HG03378 (cell line): ENCODE measurements at regions not wholly inside any gene's neighbourhood (a gene's known extent, or its start where the extent isn't known, plus 50 kb on each side); places are given as distances from the start of the nearest gene placed in this dataset.
A peak's percentile ranks its signal among the peaks of the same experiment; 100 is the strongest.
"Not testable (repeated sequence)": the region's sequence is repeated elsewhere in the genome, so short reads cannot be mapped to it uniquely, and the experiment has no call there.

ENCODE experiments used
- ATAC-seq: cut with Tn5 transposase; IDR thresholded peaks from one replicate; pipeline ENCODE4 v1.9.1; 2021; ENCODE audit warnings: mild to moderate bottlenecking, moderate library complexity; ENCODE audit not compliant: unreplicated experiment

DNA sequence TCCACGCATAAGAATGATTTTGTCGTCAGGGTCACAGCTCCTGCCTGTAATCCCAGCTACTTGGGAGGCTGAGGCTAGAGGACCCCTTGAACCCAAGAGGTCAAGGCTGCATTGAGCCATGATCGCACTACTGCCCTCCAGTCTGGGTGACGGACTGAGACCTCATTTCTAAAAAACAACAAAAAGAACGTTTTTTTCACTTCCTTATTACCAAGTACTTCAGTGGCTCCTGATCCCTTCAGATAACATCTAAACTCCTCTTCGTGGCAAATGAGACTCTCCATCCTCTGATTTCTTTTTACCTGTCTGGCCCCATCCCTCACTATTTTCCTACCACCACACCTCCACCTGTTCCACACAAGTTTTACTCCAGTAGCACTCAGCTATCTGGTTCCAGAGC lies 105.4 kb upstream of the TLK1 start:
- ATAC-seq = no peak

DNA sequence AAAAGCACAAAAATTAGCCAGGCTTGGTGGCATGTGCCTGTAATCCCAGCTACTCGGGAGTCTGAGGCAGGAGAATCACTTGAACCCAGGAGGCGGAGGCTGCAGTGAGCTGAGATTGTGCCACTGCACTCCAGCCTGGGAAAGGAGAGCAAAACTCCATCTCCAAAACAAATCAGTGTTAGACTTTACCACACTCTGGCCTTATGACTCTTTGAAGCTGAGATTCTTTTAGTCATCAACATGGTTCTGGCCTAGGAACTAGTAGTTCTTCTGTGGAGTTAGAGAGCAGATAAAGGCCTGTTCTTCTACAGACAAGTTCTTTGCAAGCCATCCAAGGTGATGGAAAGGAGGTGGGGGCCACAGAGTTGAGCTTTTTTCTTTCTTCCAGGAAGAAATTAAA lies 100.8 kb upstream of the TLK1 start:
- not testable (repeated sequence) for ATAC-seq

DNA sequence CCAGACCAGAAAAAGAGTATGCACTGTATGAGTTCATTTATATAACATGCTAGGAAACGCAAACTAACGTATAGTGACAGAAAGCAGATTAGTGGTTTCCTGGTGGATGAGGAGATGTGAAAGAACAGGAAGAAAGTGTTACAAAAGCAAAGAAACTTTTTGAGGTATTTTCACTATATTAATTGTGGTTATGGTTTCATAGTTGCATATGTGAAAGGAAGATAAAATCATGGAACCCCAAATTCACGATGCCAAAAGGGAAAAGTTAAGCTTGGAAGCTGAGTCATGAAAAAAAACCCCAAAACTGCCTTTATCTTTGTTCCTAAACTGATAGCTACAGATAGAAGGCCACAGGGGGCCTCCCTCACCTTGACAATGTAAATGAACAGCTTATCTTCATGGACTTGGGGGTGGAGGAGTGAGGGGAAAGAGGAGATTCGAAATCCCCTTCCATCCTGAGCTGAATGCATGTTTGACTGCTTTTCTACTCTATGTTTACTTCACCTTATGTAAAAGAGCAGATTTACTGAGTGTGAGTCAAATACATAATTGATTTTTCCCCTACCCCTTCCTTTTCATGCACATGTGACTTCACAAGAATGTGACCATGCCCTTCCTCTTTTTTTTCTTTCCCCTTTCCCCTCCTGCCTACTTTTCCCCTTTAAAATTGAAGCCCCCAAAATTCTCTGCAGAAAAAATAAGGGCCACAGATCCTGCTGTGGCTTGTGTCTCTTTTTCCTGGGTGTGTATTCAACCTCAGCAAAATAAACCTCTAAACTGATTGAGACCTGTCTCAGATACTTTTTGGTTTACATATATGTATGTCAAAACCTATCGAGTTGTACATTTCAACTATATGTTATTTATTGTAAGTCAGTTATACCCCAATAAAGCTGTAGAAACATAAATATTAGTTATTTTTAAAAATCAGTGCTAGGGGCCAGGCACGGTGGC lies 100.1 kb upstream of the TLK1 start:
- peak; percentile 59 for ATAC-seq

DNA sequence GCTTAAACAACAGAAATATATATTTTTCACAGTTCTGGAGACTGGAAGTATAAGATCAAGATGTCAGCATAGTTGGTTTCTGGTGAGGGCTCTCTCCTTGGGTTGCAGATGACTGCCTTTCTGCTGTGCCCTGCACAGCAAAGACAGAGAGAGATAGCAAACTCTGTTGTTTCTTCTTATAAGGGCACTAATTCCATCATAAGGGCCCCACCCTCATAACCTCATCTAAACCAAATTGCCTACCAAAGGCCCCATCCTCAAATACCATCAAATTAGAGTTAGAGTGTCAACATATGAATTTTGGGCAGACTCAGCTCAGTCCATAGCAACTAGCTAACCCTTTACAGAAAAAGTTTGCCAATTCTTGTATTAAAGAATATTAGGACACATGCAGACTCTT lies 94.0 kb upstream of the TLK1 start:
- no peak for ATAC-seq

DNA sequence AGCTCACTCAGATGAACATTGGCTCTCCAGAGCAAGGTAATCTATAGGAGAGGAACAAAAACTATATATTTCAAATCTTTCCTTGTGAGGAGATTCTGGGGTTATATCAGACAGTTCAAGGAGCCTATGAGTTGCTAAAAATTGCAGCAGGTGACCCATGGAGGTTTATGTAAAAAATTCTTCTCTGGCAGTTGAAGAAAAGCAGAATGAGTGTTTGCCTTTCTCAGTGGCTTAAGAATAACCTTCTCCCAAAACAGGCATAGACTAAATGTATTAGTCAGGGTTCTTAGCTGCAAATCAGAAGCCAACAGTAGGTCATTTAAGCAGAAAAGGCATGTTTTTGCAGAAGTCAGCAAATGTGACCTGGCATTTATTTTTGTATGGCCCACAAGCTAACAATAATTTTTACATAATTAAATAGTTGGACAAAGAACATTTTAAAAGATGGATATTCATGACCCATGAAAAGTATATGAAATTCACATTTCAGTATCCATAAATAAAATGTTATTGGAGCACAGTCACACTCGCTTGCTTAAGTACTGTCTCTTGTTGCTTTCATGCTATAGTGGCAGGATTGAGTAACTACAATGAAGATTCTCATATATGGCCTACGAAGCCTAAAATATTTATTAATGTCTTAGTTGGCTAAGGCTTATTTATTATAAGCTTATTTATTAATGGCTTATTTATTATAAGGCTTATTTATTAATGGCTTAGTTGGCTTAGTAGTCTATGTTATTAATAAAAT lies 93.4 kb upstream of the TLK1 start:
- no peak for ATAC-seq

DNA sequence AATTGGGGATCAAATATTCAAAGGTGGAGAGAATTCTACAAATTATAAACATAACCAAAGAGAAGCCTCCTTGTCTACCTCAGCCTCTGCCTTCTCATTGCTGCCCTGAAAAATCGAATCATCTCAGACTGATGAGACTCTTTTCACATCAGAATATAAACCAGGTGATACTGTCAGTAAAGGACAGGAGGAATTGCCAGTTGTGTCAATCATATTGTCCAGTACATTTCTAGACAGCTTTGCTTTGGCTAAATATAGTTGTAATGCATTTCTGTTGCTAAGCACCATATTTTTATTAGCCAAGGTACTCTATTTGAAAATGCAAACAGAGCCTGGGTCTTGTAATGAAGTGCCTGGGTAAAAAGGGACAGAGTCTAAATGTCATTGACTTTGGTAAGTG lies 92.6 kb upstream of the TLK1 start:
- no peak for ATAC-seq

DNA sequence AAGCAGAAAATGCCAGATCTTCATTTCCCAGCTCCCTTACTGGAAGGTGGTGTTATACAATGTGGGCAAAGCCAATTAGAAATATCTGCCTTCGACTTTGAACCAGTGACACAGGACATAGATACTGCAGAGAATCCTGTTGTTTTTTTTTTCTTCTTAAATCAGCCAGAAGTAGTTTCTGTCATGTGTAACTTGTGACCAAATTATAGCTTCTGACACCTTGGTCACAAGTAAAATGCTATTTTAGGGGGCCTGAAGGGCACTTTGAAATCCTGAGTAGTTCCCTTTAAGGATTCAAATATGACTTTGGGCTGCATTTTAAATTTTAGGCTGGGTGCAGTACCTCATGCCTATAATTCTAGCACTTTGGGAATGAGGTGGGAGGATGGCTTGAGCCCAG lies 89.0 kb upstream of the TLK1 start:
- ATAC-seq = no peak

DNA sequence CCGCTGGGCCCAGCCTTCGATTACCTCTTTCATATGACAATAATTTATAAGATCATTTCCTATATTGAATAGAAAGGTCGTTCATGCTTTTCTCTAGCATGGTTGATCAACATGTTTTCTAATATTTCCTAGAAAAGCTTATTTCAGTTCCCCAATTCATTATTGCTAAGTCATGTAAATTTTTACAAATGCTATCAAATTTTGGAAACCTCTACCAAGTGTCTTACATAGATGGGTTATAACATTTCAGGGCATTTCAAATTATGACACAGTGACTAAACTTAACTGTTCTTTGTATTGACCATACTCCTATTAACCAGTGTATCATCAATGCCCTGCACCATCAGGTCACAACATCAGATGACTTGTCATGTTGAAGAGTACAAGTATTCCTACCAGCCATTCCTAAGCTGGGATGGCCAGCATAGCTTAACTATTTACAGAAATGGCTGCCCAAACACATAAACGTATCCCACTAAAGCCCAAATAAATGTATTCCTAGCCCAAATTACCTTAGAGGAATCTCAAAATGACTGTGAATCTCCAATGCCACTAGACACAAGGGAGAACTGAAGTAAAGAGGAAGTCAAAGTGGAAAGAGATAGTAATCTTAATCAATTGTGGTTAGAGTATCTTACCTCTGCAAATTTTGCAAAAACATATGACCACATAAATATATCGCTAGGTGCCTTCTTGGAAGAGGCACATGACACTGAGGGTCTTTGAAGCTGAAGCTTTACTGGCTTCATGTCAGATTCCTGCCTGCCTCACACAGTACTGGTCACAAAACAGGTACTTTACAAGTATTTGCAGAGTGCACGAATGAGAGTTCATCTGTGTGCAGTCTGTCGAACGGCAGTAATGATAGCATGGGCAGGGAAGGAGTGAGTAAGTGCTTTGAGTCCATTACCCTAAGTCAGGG lies 87.3 kb upstream of the TLK1 start:
- peak; percentile 79 for ATAC-seq

DNA sequence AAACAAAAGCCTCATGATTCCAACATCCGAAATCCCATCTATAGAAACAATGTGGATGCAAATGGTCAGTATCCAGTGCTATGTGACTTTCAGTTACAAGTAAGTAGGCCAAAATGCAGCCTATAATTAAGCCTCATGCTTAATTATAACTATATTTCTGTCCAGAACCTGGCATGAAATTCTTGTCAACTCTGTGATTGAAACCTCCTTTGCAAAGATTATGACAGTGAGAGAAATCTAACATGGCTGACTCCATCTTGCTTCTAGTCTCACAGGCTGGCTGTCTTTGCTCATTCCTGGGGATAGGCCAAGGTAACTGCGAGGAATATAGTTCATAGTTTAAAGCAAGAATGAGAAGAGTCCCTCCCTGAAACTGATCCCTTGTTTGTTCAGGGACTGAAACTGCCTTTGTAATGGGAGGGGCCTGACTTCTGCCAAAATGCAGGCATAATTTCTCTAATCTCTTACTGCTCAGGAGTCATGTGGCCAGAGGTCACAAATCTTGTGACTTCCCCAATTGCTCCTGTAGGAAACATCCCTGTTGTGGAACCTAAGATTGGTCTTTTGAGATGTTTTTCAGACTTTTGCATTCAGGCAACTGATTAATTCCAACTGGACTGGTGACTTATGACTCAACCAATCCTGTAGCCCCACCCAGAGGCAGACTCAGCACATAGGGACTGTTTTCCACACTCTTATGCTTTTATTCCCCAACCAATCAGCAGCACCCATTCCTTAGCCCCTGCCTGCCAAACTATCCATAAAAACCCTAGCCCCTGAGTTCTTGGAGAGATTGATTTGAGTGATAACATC lies 84.5 kb upstream of the TLK1 start:
- ATAC-seq = no peak

DNA sequence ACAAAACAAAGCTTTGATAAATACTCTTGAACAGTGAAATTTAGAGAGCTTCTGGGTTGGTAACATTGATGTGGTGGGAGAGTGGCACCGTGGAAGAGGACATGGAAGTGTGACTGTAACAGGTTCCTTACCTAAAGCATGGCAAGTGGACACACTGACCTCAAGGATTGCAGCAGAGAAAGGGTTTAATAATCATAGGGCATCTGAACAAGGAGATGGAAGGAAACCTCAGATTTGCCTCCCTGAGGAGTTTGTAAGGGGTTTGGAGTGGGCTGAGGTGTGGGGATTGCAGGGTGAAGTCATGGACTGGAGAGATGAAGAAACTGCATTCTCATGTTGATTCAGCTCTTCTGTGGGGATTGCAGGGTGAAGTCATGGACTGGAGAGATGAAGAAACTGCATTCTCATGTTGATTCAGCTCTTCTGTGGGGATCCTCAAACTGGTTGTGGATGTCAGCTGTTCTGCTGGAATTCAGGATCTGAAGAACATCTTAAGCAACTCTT lies 83.8 kb upstream of the TLK1 start:
- ATAC-seq = no peak

DNA sequence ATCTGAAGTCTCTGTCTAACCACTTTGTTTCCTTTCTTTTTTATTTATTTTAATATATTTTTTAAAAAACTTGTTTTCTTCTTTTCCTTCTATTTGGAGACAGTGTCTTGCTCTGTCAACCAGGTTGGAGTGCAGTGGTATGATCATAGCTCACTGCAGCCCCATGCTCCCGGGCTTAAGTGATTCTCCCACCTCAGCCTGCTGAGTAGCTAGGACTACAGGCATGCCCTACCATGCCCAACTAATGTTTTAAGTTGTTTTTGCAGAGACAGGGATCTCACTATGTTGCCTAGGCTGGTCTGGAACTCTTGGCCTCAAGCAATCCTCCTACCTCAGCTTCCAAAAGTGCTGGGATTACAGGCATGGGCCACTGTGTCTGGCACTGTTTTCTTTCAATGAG lies 81.1 kb upstream of the TLK1 start:
- ATAC-seq = no peak

DNA sequence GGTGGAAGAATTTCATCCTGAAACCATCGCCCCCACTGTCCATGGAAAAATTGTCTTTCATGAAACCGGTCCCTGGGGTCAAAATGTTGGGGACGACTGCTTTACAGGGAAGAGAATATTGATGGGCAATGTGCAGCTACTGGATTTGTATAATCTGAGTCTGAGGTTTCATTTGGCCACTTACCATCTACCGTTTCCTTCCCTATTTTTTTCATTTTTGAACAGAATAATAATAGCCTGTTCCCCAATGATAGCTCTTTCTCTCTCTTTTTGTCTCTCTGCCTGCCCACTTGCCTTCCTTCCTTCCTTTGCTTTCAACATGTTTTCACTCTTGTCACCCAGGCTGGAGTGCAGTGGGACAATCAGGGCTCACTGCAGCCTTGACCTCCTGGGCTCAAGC lies 78.3 kb upstream of the TLK1 start:
- ATAC-seq = no peak

DNA sequence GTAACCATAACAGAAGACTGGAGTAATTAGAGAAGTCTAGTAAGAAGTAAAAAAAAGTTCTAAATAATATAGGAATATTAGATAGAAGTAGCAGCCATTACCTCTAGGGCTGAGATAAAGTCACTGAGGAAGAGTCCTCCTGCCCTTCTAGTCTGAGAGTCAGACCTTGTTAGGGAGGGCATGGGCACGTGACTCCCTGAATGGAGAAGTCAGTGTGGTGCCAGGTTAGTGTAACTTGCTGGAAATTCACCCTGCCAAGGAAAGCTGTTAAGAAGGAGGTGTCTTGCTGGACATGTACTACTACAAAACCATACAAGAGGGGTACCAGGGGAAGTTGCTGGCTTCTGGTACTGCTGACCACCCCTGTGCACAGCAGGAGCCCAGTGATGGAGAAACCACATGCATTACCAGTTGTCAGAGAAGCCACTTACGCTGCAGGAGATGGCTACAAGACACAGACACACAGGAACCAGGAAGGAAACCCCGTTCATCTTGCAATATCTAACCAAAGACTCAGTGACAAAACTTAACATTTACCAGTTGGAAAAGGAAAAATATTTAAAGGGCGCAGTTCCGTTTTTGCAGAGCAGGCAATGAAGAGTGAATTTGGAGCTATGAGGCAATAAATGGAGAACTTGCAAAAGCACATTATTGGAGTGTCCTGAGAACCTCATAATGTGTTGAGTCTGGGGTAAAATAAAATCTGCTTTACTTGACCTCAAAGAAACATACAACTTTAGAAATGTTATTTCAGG lies 77.2 kb upstream of the TLK1 start:
- no peak for ATAC-seq

DNA sequence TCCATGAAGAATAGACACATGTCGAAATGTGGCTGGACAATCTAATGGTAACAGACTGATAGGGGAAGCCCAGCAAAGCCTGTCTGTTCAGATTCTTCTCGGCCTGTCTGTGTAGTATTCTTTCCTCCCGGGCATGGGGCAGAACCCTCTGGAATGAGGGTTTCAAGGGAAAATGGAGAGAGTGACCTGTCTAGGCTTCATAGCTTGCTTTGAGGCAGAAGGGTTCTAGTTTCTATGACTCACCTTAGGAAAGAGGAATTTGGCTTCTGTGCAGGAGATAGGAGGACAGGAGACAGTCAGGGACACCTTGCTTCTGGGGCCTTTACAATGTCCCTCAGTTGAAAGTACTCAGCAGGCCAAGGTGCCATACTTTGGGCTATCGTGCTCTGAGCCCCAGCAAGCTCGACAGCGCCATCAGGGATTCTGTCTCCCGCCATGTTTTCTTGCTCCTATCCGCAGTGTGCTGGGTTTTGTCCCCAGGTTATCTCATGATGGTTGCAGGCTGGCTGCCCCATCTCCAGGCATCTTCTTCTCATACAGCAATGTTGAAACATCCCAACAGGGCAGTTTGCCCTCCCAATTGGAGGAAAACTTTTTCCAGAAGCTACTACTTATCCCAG lies 74.7 kb upstream of the TLK1 start:
- no peak for ATAC-seq

DNA sequence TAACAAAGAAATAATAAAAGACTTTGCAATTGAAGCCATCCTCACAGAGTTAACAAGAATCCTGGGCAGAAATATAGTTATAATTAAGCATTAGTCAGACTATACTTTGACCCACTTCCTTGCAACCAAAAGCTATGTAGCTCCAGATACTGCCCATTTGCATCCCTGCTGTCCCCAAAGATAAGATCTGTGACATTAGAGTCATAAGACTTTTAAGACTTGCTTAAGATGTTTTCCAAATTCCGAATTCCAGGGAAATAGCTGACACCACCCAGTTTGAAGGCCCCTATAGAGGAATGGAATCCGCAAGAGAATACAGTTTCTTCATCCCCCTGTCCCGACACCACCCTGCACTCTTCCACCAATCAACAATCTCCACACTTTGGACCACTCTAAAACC lies 69.5 kb upstream of the TLK1 start:
- no peak for ATAC-seq

DNA sequence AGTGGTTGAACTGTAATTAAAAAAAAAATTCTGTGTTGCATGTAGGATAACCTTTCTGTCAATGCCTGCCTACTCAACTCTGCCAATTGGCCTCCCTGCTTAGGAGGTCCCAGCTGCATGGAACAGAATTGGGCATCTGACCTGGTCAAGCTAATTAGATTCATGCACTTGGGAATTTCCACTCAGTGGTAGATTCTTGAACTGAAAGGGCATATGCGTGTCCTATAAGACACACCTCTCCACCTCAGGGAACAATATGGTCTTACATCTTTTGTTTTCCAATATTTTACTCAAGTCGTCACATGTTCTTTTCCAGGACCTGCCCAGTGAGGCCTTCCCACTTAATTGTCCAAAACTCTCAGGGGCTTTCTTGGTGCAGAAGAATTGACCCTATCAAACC lies 68.1 kb upstream of the TLK1 start:
- ATAC-seq = no peak

DNA sequence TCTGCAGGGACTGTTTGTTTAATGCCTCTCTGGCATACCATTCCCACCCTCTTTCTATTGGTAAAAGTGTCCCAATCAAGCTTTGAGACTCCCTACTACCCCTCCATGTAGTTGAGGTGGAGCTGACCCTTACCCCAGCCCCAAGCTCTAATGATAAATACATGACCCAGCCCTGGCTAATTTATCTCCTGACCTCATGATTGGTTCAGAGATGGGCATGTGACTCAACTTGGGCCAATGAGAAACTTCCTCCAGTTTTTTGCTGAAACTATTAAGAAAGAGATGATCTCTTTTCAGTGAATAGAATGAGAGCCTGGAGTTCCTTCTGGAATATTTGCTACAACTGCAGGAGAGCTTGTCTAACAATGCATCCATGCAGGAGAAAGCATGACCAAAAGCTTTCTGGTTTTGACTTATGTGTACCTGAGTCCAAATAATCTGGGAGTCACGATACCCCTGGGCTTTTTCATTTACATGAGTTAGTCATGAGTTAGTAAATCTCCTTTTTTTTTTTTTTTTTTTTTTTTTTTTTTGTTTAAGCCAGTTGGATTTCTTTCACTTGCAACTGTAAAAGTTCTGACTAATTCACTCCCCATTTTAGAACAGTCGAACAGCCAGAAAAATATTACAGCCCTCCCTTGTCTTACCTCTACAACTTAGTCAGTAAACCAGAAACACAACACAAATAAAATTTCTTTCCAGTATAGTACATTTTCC lies 66.5 kb upstream of the TLK1 start:
- ATAC-seq = no peak

DNA sequence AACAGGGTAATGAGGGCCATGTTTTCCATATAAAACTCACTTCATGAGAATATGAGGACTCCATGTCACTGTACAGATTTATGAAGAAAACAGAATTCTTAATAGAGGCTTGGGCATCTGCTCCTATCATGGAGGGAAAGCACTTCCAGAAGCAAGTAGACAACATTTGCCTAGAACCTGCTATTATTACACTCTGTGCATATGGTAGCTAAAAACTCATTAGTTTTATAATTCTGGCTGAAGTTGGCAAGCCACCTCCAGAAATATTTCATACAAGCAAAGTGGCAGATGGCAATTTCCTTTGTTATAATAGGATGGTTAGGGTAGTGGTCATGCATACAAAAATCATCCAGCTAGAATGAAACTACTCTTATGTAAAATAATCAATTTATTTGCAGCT lies 65.8 kb upstream of the TLK1 start:
- no peak for ATAC-seq
